WTC11 (cell line): ENCODE measurements at regions not wholly inside any gene's neighbourhood (a gene's known extent, or its start where the extent isn't known, plus 50 kb on each side); places are given as distances from the start of the nearest gene placed in this dataset.

Experiments
- ATAC-seq: fragments of 200-7000 bp; cut with Tn5 transposase; 2 replicates; pipeline ENCODE4 v1.10.0; 2021; ENCODE audit warnings: mild to moderate bottlenecking, moderate library complexity
- CTCF ChIA-PET: fragments of 300-600 bp; sonication (Branson Sonifier 250); formaldehyde crosslinking; loops from one replicate; lab custom pipeline; 2021; ENCODE audit warnings: antibody characterized with exemption; lab: Charles Lee
- POLR2A ChIA-PET: fragments of 350-600 bp; sonication (Branson Sonifier 250); formaldehyde crosslinking; loops from one replicate; lab custom pipeline; 2021; ENCODE audit warnings: antibody characterized with exemption; lab: Charles Lee
- DNase-seq: peaks from one replicate; pipeline ENCODE4 v3.0.0; 2021; ENCODE audit warnings: low spot score
- H3K27ac Mint-ChIP-seq: 2 replicates; pipeline ENCODE4 v1.8.0; 2021; ENCODE audit warnings: mixed read lengths
- H3K27me3 Mint-ChIP-seq: 2 replicates; pipeline ENCODE4 v1.8.0; 2021; ENCODE audit warnings: low read depth, mild to moderate bottlenecking, moderate library complexity, mixed read lengths
- H3K36me3 Mint-ChIP-seq: 2 replicates; pipeline ENCODE4 v1.8.0; 2021; ENCODE audit warnings: mixed read lengths
- H3K4me1 Mint-ChIP-seq: 2 replicates; pipeline ENCODE4 v1.8.0; 2022; ENCODE audit warnings: mixed read lengths
- H3K4me3 Mint-ChIP-seq: 2 replicates; pipeline ENCODE4 v1.8.0; 2021; ENCODE audit warnings: mild to moderate bottlenecking, moderate library complexity, mixed read lengths
- H3K9me3 Mint-ChIP-seq: 2 replicates; pipeline ENCODE4 v1.8.0; 2021; ENCODE audit warnings: mixed read lengths
- CBFB ChIP-seq: sonication (generic); formaldehyde crosslinking; IDR thresholded peaks from 2 replicates; pipeline ENCODE4 v1.8.1; 2022; ENCODE audit warnings: mild to moderate bottlenecking, low read depth, missing genetic modification reagents
- CDX4 ChIP-seq: fragments of 250-450 bp; sonication (Bioruptor Pico); IDR thresholded peaks from 2 replicates; pipeline ENCODE4 v1.9.0; 2021; ENCODE audit warnings: moderate library complexity, mild to moderate bottlenecking, inconsistent platforms, borderline replicate concordance
- ETV6 ChIP-seq: sonication (generic); formaldehyde crosslinking; IDR thresholded peaks from 2 replicates; pipeline ENCODE4 v1.8.1; 2022; ENCODE audit warnings: mild to moderate bottlenecking, missing genetic modification reagents
- FOXK1 ChIP-seq: sonication (generic); formaldehyde crosslinking; IDR thresholded peaks from 2 replicates; pipeline ENCODE4 v1.8.0; 2022; ENCODE audit warnings: mild to moderate bottlenecking, moderate library complexity, missing genetic modification reagents
- FOXP4 ChIP-seq: sonication (generic); formaldehyde crosslinking; IDR thresholded peaks from 2 replicates; pipeline ENCODE4 v1.8.0; 2022; ENCODE audit warnings: mild to moderate bottlenecking, missing genetic modification reagents
- GTF2I ChIP-seq: fragments of 250-450 bp; sonication (Bioruptor Pico); conservative IDR thresholded peaks from 2 replicates; pipeline ENCODE4 v1.4.0; 2021; ENCODE audit warnings: mild to moderate bottlenecking
- MXD4 ChIP-seq: fragments of 250-450 bp; sonication (Bioruptor Pico); IDR thresholded peaks from 2 replicates; pipeline ENCODE4 v1.8.0; 2021; ENCODE audit warnings: mild to moderate bottlenecking, moderate library complexity, borderline replicate concordance
- NFYB ChIP-seq: sonication (generic); formaldehyde crosslinking; conservative IDR thresholded peaks from 2 replicates; pipeline ENCODE4 v1.8.0; 2022; ENCODE audit warnings: low read depth, missing genetic modification reagents
- NR1H2 ChIP-seq: sonication (generic); formaldehyde crosslinking; IDR thresholded peaks from 2 replicates; pipeline ENCODE4 v1.9.0; 2021; ENCODE audit warnings: mild to moderate bottlenecking, moderate library complexity, missing genetic modification reagents
- PRDM15 ChIP-seq: sonication (generic); formaldehyde crosslinking; IDR thresholded peaks from 2 replicates; pipeline ENCODE4 v1.8.0; 2022; ENCODE audit warnings: missing genetic modification reagents
- TCF7 ChIP-seq: sonication (generic); formaldehyde crosslinking; IDR thresholded peaks from 2 replicates; pipeline ENCODE4 v1.8.0; 2022; ENCODE audit warnings: mild to moderate bottlenecking, low read depth, missing genetic modification reagents, moderate library complexity
- USF1 ChIP-seq: sonication (generic); formaldehyde crosslinking; IDR thresholded peaks from 2 replicates; pipeline ENCODE4 v1.8.0; 2022; ENCODE audit warnings: mild to moderate bottlenecking, missing genetic modification reagents
- USF2 ChIP-seq: sonication (generic); formaldehyde crosslinking; IDR thresholded peaks from 2 replicates; pipeline ENCODE4 v1.8.1; 2023; ENCODE audit warnings: mild to moderate bottlenecking, missing genetic modification reagents, moderate library complexity
- ZNF121 ChIP-seq: sonication (generic); formaldehyde crosslinking; IDR thresholded peaks from 2 replicates; pipeline ENCODE4 v1.8.0; 2023; ENCODE audit warnings: missing genetic modification reagents
- ZNF263 ChIP-seq: sonication (generic); formaldehyde crosslinking; IDR thresholded peaks from 2 replicates; pipeline ENCODE4 v1.8.1; 2022; ENCODE audit warnings: low read depth, mild to moderate bottlenecking, moderate library complexity, missing genetic modification reagents
- ZNF317 ChIP-seq: sonication (generic); formaldehyde crosslinking; IDR thresholded peaks from 2 replicates; pipeline ENCODE4 v1.8.1; 2023; ENCODE audit warnings: low read depth, mild to moderate bottlenecking, moderate library complexity, missing genetic modification reagents, borderline replicate concordance
- ZNF671 ChIP-seq: fragments of 250-450 bp; sonication (Bioruptor Pico); IDR thresholded peaks from 2 replicates; pipeline ENCODE4 v1.8.0; 2021; ENCODE audit warnings: mild to moderate bottlenecking

GRCh38 chr21:23471877-23472276 lies 2135.4 kb downstream of the MRPL39 start (continued):
- no peak for TF ChIP-seq USF1 (CRISPR knock-in tag)
- TF ChIP-seq ZNF317 (CRISPR knock-in tag) = no peak
- TF ChIP-seq, all 79 proteins: peak for 0

GRCh38 chr21:23463365-23463764 lies 2143.9 kb downstream of the MRPL39 start:
- POLR2A ChIA-PET = no interaction called here
- Mint-ChIP-seq H3K9me3 (0 out of 2 replicates have a peak, but pooled peaks cover 4% of the 10 kb centered on the region), H3K27ac (no peak overlapping the region), H3K36me3 (no peaks in the 10 kb centered on the region), H3K4me1 (peaks cover 6% of the 10 kb centered on the region; the same call in 1 of the 2 replicates), H3K27me3 (no peaks in the 10 kb centered on the region)
- ATAC-seq = no peak
- DNase-seq = no peak
- TF ChIP-seq TCF7 (no peak), PRDM15 (CRISPR knock-in tag) (no peak), ZNF121 (CRISPR knock-in tag) (no peak), USF1 (CRISPR knock-in tag) (no peak), FOXP4 (CRISPR knock-in tag) (no peak), ZNF263 (CRISPR knock-in tag) (no peak), NR1H2 (CRISPR knock-in tag) (no peak)
- TF ChIP-seq, all 79 proteins: peak for 0
- CTCF ChIA-PET = no interaction called here
- H3K4me3 Mint-ChIP-seq = no peak overlapping the region

GRCh38 chr21:23455676-23456075 lies 2151.6 kb downstream of the MRPL39 start:
- H3K4me3 Mint-ChIP-seq = no peak overlapping the region
- no peak overlapping the region for H3K27ac Mint-ChIP-seq
- DNase-seq (no peak), ATAC-seq (no peak)
- H3K9me3 Mint-ChIP-seq = no peaks in the 10 kb centered on the region
- H3K4me1 Mint-ChIP-seq = no peaks in the 10 kb centered on the region
- H3K36me3 Mint-ChIP-seq = no peaks in the 10 kb centered on the region
- POLR2A ChIA-PET = no interaction called here
- CTCF ChIA-PET = interaction anchor here (1.4 kb wide), 1 partner anchor 270 kb away, joined by 3 read pairs; no protein-coding TSS in a partner anchor
- TF ChIP-seq FOXP4 (CRISPR knock-in tag) = no peak
- TF ChIP-seq NFYB (CRISPR knock-in tag) = no peak
- no peak for TF ChIP-seq ZNF671 (CRISPR knock-in tag)
- TF ChIP-seq USF2 (CRISPR knock-in tag) = no peak
- TF ChIP-seq MXD4 = no peak
- no peak for TF ChIP-seq CBFB
- TF ChIP-seq ETV6 = no peak
- TF ChIP-seq GTF2I = no peak
- TF ChIP-seq CDX4 (CRISPR knock-in tag) = no peak
- no peak for TF ChIP-seq FOXK1 (CRISPR knock-in tag)
- H3K27me3 Mint-ChIP-seq = no peaks in the 10 kb centered on the region
